Esophagus squamous epithelium (tissue), 4 donors: ENCODE measurements at regions not wholly inside any gene's neighbourhood (a gene's known extent, or its start where the extent isn't known, plus 50 kb on each side); places are given as distances from the start of the nearest gene placed in this dataset.

Experiments used
- CTCF ChIP-seq, 6 experiments: fragments of 450-650 bp in 4 of 6; fragments of 200-600 bp in 2 of 6; sonication (generic) in 2 of 6; IDR thresholded peaks; one replicate each; pipeline ENCODE4 v1.5.1; 2016 to 2019; ENCODE audit warnings: antibody characterized with exemption in 6 of 6, mild to moderate bottlenecking in 4 of 6, moderate library complexity in 4 of 6
- POLR2A ChIP-seq, 4 donors: fragments of 450-650 bp; IDR thresholded peaks; one replicate each; pipeline ENCODE4 v1.6.1; 2017; ENCODE audit warnings: antibody characterized with exemption in 4 of 4, mild to moderate bottlenecking in 4 of 4, moderate library complexity in 3 of 4

GRCh38 chr2:239746559-239747246, 278.4 kb downstream of the NDUFA10 start:
- TF ChIP-seq CTCF (IDR thresholded peaks at IDR 0.05) = no peak
- no peak for TF ChIP-seq POLR2A (IDR thresholded peaks at IDR 0.05)
